DMS153 treated with DMSO at 0.1 percent for 48 hours (cell line): ENCODE measurements at regions not wholly inside any gene's neighbourhood (a gene's known extent, or its start where the extent isn't known, plus 50 kb on each side); places are given as distances from the start of the nearest gene placed in this dataset.

Experiments
- DNase-seq: peaks from one replicate; lab custom pipeline; 2025; ENCODE audit not compliant: unreplicated experiment; lab: John Stamatoyannopoulos, UW

GRCh38 chr5:30752015-30752414 is 441.5 kb upstream of the CDH6 start:
- DNase-seq, result no peak

GRCh38 chr5:30749971-30750370 is 443.5 kb upstream of the CDH6 start:
- DNase-seq, result no peak

GRCh38 chr5:30747412-30747811 is 446.1 kb upstream of the CDH6 start:
- no peak for DNase-seq

- no peak for DNase-seq
Measured at GRCh38 chr5:30736669-30737068, 456.8 kb upstream of the CDH6 start.

GRCh38 chr5:30734118-30734517 is 459.4 kb upstream of the CDH6 start:
- no peak for DNase-seq

GRCh38 chr5:30725073-30725472 is 468.4 kb upstream of the CDH6 start:
- no peak for DNase-seq

- no peak for DNase-seq
Measured at GRCh38 chr5:30698217-30698616, 495.3 kb upstream of the CDH6 start.

- no peak for DNase-seq
Measured at GRCh38 chr5:30693326-30693725, 500.2 kb upstream of the CDH6 start.

- DNase-seq, result no peak
Measured at GRCh38 chr5:30690931-30691330, 502.6 kb upstream of the CDH6 start.

GRCh38 chr5:30687461-30687860 is 506.0 kb upstream of the CDH6 start:
- DNase-seq, result no peak

- DNase-seq, result no peak
Measured at GRCh38 chr5:30686530-30686929, 507.0 kb upstream of the CDH6 start.

GRCh38 chr5:30676223-30676840 is 517.2 kb upstream of the CDH6 start:
- DNase-seq, result no peak

GRCh38 chr5:30667293-30667692 is 526.2 kb upstream of the CDH6 start:
- no peak for DNase-seq

GRCh38 chr5:30663536-30663935 is 530.0 kb upstream of the CDH6 start:
- DNase-seq, result no peak

GRCh38 chr5:30662373-30662772 is 531.1 kb upstream of the CDH6 start:
- DNase-seq, result no peak

- DNase-seq, result no peak
Measured at GRCh38 chr5:30661730-30662129, 531.8 kb upstream of the CDH6 start.

- DNase-seq, result no peak
Measured at GRCh38 chr5:30659417-30659816, 534.1 kb upstream of the CDH6 start.

GRCh38 chr5:30650311-30650710 is 543.2 kb upstream of the CDH6 start:
- DNase-seq, result no peak

- DNase-seq, result no peak
Measured at GRCh38 chr5:30638899-30639298, 554.6 kb upstream of the CDH6 start.

- no peak for DNase-seq
Measured at GRCh38 chr5:30627945-30628344, 565.5 kb upstream of the CDH6 start.

GRCh38 chr5:30626557-30626956 is 566.9 kb upstream of the CDH6 start:
- DNase-seq, result no peak

- DNase-seq, result no peak
Measured at GRCh38 chr5:30620481-30621085, 572.9 kb upstream of the CDH6 start.

GRCh38 chr5:30608501-30608900 is 585.0 kb upstream of the CDH6 start:
- DNase-seq, result no peak
